GM21528 (cell line): ENCODE measurements at regions not wholly inside any gene's neighbourhood (a gene's known extent, or its start where the extent isn't known, plus 50 kb on each side); places are given as distances from the start of the nearest gene placed in this dataset.
"Not testable (repeated sequence)": the region's sequence is repeated elsewhere in the genome, so short reads cannot be mapped to it uniquely, and the experiment has no call there.

ENCODE experiments used
- ATAC-seq: cut with Tn5 transposase; IDR thresholded peaks from one replicate; pipeline ENCODE4 v1.9.1; 2021; ENCODE audit warnings: mild to moderate bottlenecking, moderate library complexity; ENCODE audit not compliant: unreplicated experiment, low FRiP score

DNA sequence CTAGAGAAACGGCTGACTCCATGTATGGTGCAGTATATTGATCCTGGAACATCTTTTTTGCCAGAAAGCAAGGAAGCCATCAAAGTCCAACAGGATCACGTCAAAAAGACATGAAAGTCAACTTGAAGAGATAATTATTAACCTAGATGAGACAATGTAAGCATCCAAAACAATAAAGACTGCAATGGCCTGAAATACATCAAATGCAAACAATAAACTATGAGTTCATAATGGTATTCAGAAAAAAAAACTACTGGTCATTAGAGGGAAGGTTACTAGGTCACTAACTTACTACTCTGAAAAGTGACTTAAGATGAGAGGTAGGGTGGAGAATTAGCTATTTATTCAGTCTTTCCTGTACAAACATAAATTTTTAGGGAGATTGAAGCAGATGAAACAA, 75.3 kb upstream of the OR4F16 start:
- not testable (repeated sequence) for ATAC-seq

DNA sequence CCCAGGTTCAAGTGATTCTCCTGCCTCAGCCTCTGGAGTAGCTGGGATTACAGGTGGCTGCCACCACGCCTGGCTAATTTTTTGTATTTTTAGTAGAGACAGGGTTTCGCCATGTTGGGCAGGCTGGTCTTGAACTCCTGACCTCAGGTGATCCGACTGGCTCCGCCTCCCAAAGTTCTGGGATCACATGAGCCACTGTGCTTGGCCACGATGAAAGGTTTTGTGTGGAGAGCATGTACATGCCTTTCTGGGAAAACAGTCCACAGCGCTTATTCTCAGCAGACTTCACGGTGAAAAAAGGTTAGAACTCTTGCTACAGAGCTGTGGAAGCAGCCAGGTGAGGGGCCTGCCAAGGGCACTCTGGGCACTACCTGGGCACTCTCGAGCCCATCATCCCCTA, 85.0 kb upstream of the OR4F16 start:
- not testable (repeated sequence) for ATAC-seq

GRCh38 chr1:777480-778180, 91.2 kb upstream of the OR4F16 start:
- ATAC-seq = not testable (repeated sequence)

- ATAC-seq = peak; percentile 100
These were observed 92.2 kb upstream of the OR4F16 start for GRCh38 chr1:778451-779278.

DNA sequence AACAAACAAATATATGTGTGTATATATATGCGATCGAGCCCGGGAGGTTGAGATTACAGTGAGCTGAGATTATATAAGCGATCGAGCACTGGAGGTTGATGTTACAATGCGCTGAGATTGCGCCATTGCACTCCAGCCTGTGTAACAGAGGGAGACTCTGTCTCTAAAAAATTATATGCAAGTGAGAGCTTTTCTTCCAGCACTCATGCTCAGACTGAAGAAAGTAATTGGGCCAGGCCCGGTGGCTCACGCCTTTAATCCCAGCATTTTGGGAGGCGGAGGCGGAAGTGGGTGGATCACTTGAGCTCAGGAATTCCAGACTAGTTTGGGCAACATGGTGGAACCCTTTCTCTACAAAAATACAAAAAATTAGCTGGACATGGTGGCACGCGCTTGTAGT, 93.2 kb upstream of the OR4F16 start:
- ATAC-seq = not testable (repeated sequence)

DNA sequence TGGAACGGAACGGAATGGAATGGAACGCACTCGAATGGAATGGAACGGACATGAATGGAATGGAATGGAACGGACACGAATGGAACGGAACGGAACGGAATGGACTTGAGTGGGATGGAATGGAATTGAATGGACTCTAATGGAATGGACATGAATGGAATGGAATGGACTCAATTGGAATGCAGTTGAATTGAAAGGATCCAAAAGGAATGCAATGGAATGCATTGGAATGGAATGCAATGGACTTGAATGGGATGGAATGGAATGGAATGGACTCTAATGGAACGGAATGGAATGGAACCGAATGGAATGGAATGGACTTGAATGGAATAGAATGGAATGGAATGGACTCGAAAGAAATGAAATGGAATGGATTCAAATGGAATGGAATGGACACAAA, 102.4 kb upstream of the OR4F16 start:
- ATAC-seq = no peak

- not testable (repeated sequence) for ATAC-seq
These were observed 103.2 kb upstream of the OR4F16 start for GRCh38 chr1:789606-790005.

DNA sequence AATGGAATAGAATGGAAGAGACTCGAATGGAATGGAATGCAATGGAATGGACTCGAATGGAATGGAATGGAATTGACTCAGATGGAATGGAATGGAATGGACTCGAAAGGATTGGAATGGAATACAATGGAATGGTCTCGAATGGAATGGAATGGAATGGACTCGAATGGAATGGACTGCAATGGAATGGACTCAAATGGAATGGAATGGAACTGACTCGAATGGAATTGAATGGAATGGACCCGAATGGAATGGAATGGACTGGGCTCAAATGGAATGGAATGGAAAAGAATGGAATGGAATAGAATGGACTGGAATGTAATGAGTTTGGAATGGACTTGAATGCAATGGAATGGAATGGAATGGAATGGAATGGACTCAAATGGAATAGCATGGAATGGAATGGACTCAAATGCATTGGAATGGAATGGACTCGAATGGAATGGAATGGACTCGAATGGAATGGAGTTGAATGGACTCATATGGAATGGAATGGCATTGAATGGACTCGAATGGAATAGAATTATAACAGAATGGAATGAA, 104.0 kb upstream of the OR4F16 start:
- ATAC-seq = not testable (repeated sequence)

- not testable (repeated sequence) for ATAC-seq
These were observed 107.9 kb upstream of the OR4F16 start for GRCh38 chr1:794310-794709.

- ATAC-seq = not testable (repeated sequence)
These were observed 108.6 kb upstream of the OR4F16 start for GRCh38 chr1:794918-795584.

DNA sequence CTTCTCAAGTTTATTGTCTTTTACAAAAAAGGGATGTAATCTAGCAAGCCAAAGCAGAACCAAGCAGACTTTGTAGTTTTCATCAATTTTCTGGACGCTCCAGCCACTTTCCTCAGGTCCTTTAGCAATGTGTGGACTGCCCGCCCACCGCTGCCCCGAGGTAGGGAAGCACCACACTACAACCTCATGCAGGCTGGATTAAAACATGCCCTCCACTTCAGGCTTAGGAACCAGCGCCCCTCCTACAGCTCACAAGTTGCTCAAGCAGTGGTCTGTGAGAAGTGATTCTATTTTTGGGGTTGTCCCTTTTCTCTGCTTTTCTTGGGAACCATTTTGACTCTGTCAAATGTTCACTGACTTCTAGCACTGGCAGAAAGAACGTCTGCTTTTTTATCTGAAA, 111.2 kb upstream of the OR4F16 start:
- not testable (repeated sequence) for ATAC-seq

DNA sequence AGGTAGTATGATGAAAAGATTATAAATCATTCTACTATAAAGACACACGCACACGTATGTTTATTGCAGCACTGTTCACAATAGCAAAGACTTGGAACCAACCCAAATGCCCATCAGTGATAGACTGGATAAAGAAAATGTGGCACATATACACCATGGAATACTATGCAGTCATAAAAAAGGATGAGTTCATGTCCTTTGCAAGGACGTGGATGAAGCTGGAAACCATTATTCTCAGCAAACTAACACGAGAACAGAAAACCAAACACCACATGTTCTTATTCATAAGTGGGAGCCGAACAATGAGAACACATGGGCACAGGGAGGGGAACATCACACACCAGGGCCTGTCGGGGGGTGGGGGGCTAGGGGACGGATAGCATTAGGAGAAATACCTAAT, 113.9 kb upstream of the OR4F16 start:
- ATAC-seq = not testable (repeated sequence)

DNA sequence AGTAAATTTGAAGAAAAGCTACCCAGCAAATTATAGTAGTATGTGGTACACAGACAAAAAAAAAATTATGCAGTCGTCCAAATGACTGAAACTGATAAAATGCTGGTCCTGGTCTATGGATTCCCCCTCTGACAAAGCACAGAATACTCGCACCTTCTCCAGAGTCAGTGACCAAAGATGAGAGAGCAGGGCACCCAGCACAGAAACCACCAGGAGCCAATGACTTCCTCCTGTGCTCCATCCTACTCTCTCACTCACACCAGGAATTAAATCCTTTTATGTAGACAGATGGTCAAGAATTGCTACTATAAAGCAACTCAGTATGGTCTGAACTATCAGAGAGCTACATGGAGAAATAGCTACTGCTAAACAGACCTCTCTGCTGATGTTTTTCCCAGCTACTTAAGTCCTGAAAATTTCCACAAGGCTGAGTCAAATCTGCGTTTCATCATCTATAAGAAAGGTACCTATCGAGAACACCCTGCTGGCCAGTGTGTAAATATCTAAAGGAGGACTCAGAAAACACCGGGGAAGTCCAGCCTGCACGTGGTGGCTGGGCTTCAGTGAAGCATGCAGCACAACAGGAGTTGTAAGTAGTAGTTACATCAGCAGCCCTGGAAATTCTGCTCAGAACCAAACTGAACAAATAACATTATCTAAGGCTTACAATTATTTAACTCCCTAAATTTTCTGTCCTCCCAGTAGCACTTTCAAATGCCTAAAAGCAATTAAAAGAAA, 118.1 kb upstream of the OR4F16 start:
- ATAC-seq = peak; percentile 67

- ATAC-seq = not testable (repeated sequence)
These were observed 118.4 kb upstream of the SAMD11 start for GRCh38 chr1:805310-805709.

DNA sequence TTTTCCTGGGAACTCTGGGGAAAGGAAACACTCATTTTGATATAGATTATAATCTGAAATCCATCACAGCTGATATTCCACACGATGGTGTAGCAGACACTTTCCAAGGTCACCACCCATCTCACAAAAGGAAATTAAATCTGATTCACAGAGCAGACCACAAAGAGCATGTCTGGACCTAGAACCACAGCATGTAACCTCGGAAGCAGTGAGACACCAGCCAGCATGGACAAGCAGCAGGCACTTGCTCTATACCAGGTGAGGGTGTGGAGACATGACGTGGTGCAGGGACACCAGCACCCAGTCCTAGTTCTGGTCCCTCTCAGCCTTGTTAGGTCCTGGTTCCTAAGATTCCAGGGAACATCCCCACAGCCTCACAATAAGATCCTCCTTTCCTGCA, 116.7 kb upstream of the SAMD11 start:
- not testable (repeated sequence) for ATAC-seq

- ATAC-seq = not testable (repeated sequence)
These were observed 115.9 kb upstream of the SAMD11 start for GRCh38 chr1:807699-808390.

DNA sequence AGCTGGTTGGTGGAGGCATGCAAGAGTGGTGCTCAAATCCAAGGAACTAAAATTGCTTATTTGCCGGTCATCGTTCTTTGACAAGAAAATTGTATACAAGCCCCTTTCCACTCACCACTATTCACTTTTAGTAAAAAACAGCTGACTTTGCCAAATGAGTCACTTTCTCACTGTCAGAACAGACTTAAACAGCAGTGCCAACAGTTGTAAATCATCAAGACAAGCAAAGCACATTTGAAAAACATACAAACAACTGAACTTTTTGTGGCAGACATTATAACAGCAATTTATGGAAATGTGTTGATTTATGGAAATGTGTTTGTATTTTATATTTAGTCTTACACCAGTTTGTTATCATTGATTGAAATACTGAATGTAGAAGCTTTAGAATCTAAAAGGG, 112.8 kb upstream of the SAMD11 start:
- not testable (repeated sequence) for ATAC-seq

GRCh38 chr1:812535-813127, 111.1 kb upstream of the SAMD11 start:
- ATAC-seq = not testable (repeated sequence)

GRCh38 chr1:814543-814942, 109.2 kb upstream of the SAMD11 start:
- not testable (repeated sequence) for ATAC-seq
